Astrocyte (in vitro differentiated cells and primary cell): ENCODE measurements at regions not wholly inside any gene's neighbourhood (a gene's known extent, or its start where the extent isn't known, plus 50 kb on each side); places are given as distances from the start of the nearest gene placed in this dataset.

Experiments
- DNase-seq: peaks from one replicate; pipeline ENCODE4 v3.0.0-alpha.2; 2010; ENCODE audit warnings: low read depth
- FAIRE-seq: peaks from 2 replicates; lab custom pipeline; 2011; peaks lifted over from hg19 to GRCh38; lab: Jason Lieb, UNC
- H2AFZ ChIP-seq: 2 replicates; pipeline ENCODE4 v1.6.0; 2012; ENCODE audit warnings: low read depth, low read length, inconsistent platforms
- H3K27ac ChIP-seq: 2 replicates; pipeline ENCODE4 v1.5.1; 2011; ENCODE audit warnings: low read depth, low read length, inconsistent platforms
- H3K27me3 ChIP-seq: 2 replicates; pipeline ENCODE4 v1.6.0; 2011; ENCODE audit warnings: low read length, inconsistent platforms; ENCODE audit not compliant: insufficient read depth
- H3K36me3 ChIP-seq: 2 replicates; pipeline ENCODE4 v1.5.1; 2011; ENCODE audit warnings: low read length, inconsistent platforms; ENCODE audit not compliant: insufficient read depth
- H3K4me1 ChIP-seq: 2 replicates; pipeline ENCODE4 v1.5.1; 2011; ENCODE audit warnings: low read length, inconsistent platforms; ENCODE audit not compliant: insufficient read depth
- H3K4me2 ChIP-seq: 2 replicates; pipeline ENCODE4 v1.6.0; 2012; ENCODE audit warnings: low read length, inconsistent platforms
- H3K4me3 ChIP-seq: 2 replicates; pipeline ENCODE4 v1.5.1; 2011; ENCODE audit warnings: low read depth, mild to moderate bottlenecking, low read length, inconsistent platforms; ENCODE audit not compliant: insufficient read depth
- H3K79me2 ChIP-seq: 2 replicates; pipeline ENCODE4 v1.6.0; 2012; ENCODE audit warnings: mild to moderate bottlenecking, low read length, inconsistent platforms; ENCODE audit not compliant: insufficient read depth
- H3K9ac ChIP-seq: 2 replicates; pipeline ENCODE4 v1.6.0; 2012; ENCODE audit warnings: mild to moderate bottlenecking, low read length, inconsistent platforms
- H3K9me3 ChIP-seq: 2 replicates; pipeline ENCODE4 v1.5.1; 2012; ENCODE audit warnings: low read depth, mild to moderate bottlenecking, low read length, inconsistent platforms; ENCODE audit not compliant: insufficient read depth
- H4K20me1 ChIP-seq: 2 replicates; pipeline ENCODE4 v1.6.0; 2012; ENCODE audit warnings: low read length, inconsistent platforms; ENCODE audit not compliant: insufficient read depth
- H3K27ac Mint-ChIP-seq: one replicate; pipeline ENCODE4 v1.8.0; 2021; ENCODE audit warnings: mild to moderate bottlenecking, mixed read lengths; ENCODE audit not compliant: unreplicated experiment
- H3K27me3 Mint-ChIP-seq: one replicate; pipeline ENCODE4 v1.8.0; 2021; ENCODE audit warnings: low read depth, mixed read lengths; ENCODE audit not compliant: unreplicated experiment
- H3K36me3 Mint-ChIP-seq: one replicate; pipeline ENCODE4 v1.8.0; 2021; ENCODE audit warnings: low read depth, mixed read lengths; ENCODE audit not compliant: unreplicated experiment
- H3K4me1 Mint-ChIP-seq: one replicate; pipeline ENCODE4 v1.8.0; 2021; ENCODE audit warnings: low read depth, mixed read lengths; ENCODE audit not compliant: unreplicated experiment
- H3K4me3 Mint-ChIP-seq: one replicate; pipeline ENCODE4 v1.8.0; 2021; ENCODE audit warnings: mild to moderate bottlenecking, moderate library complexity, mixed read lengths; ENCODE audit not compliant: unreplicated experiment
- H3K9me3 Mint-ChIP-seq: one replicate; pipeline ENCODE4 v1.8.0; 2021; ENCODE audit warnings: mild to moderate bottlenecking, mixed read lengths; ENCODE audit not compliant: unreplicated experiment
- CTCF ChIP-seq: IDR thresholded peaks from 2 replicates; pipeline ENCODE4 v1.5.1; 2011; ENCODE audit warnings: low read depth, mild to moderate bottlenecking, inconsistent platforms, low read length, moderate library complexity; ENCODE audit not compliant: insufficient read depth
- EZH2 ChIP-seq: IDR thresholded peaks from 2 replicates; pipeline ENCODE4 v1.6.1; 2012; ENCODE audit warnings: mild to moderate bottlenecking, low read length, inconsistent platforms; ENCODE audit not compliant: insufficient read depth

GRCh38 chr15:97691078-97691477 is 269.4 kb upstream of the ARRDC4 start:
- Histone ChIP-seq H3K79me2 (no peaks in the 10 kb centered on the region), H4K20me1 (no peaks in the 10 kb centered on the region), H3K4me3 (no peak overlapping the region), H3K4me2 (no peak overlapping the region), H3K4me1 (no peaks in the 10 kb centered on the region), H3K27ac (no peak overlapping the region), H2AFZ (no peak overlapping the region), H3K9me3 (no peaks in the 10 kb centered on the region), H3K27me3 (no peaks in the 10 kb centered on the region), H3K36me3 (no peaks in the 10 kb centered on the region), H3K9ac (no peak overlapping the region)
- peaks cover 8% of the 10 kb centered on the region for H3K4me1 Mint-ChIP-seq
- no peaks in the 10 kb centered on the region for H3K9me3 Mint-ChIP-seq
- no peak for FAIRE-seq
- H3K27me3 Mint-ChIP-seq, result peaks cover 15% of the 10 kb centered on the region
- no peak overlapping the region for H3K27ac Mint-ChIP-seq
- DNase-seq, result no peak
- no peak overlapping the region for H3K4me3 Mint-ChIP-seq
- TF ChIP-seq EZH2, result no peak
- no peak for TF ChIP-seq CTCF
- H3K36me3 Mint-ChIP-seq, result no peaks in the 10 kb centered on the region

GRCh38 chr15:97691799-97692198 is 268.7 kb upstream of the ARRDC4 start:
- Mint-ChIP-seq H3K4me3 (no peak overlapping the region), H3K4me1 (peaks cover 8% of the 10 kb centered on the region), H3K27ac (no peak overlapping the region), H3K27me3 (peaks cover 13% of the 10 kb centered on the region), H3K9me3 (no peaks in the 10 kb centered on the region), H3K36me3 (no peaks in the 10 kb centered on the region)
- FAIRE-seq (no peak), DNase-seq (no peak)
- Histone ChIP-seq H2AFZ (no peak overlapping the region), H3K9ac (no peak overlapping the region), H4K20me1 (no peaks in the 10 kb centered on the region), H3K36me3 (no peaks in the 10 kb centered on the region), H3K4me2 (no peak overlapping the region), H3K9me3 (no peaks in the 10 kb centered on the region), H3K4me1 (no peaks in the 10 kb centered on the region), H3K4me3 (no peak overlapping the region), H3K79me2 (no peaks in the 10 kb centered on the region), H3K27me3 (no peaks in the 10 kb centered on the region), H3K27ac (no peak overlapping the region)
- TF ChIP-seq CTCF (no peak), EZH2 (no peak)

GRCh38 chr15:97692301-97693015 is 268.0 kb upstream of the ARRDC4 start:
- Mint-ChIP-seq H3K9me3 (no peaks in the 10 kb centered on the region), H3K27me3 (peaks cover 13% of the 10 kb centered on the region), H3K4me1 (peaks cover 8% of the 10 kb centered on the region), H3K36me3 (no peaks in the 10 kb centered on the region), H3K4me3 (no peak overlapping the region), H3K27ac (no peak overlapping the region)
- TF ChIP-seq CTCF (no peak), EZH2 (no peak)
- FAIRE-seq, result no peak
- H2AFZ ChIP-seq, result no peak overlapping the region
- no peak for DNase-seq
- no peaks in the 10 kb centered on the region for H3K4me1 ChIP-seq
- H3K9me3 ChIP-seq, result no peaks in the 10 kb centered on the region
- H3K27me3 ChIP-seq, result no peaks in the 10 kb centered on the region
- no peak overlapping the region for H3K4me2 ChIP-seq
- H3K36me3 ChIP-seq, result no peaks in the 10 kb centered on the region
- no peak overlapping the region for H3K4me3 ChIP-seq
- H3K79me2 ChIP-seq, result no peaks in the 10 kb centered on the region
- H3K27ac ChIP-seq, result no peak overlapping the region
- no peak overlapping the region for H3K9ac ChIP-seq
- no peaks in the 10 kb centered on the region for H4K20me1 ChIP-seq
